ENCODE measurements at regions not wholly inside any gene's neighbourhood (a gene's known extent, or its start where the extent isn't known, plus 50 kb on each side); places are given as distances from the start of the nearest gene placed in this dataset.

GRCh38 chr10:44849936-44850335 is 61.2 kb upstream of the TMEM72 start:
- no peak for ATAC-seq
- TF ChIP-seq TCF4 (CRISPR knock-in tag; IDR thresholded peaks at IDR 0.05; ENCODE audit: borderline replicate concordance) (no peak), ARNTL (CRISPR knock-in tag; IDR thresholded peaks at IDR 0.05; ENCODE audit: borderline replicate concordance, low read depth) (no peak), TOX (CRISPR knock-in tag; IDR thresholded peaks at IDR 0.05; ENCODE audit: borderline replicate concordance) (no peak), ESRRG (CRISPR knock-in tag; IDR thresholded peaks at IDR 0.05) (no peak), ZFP3 (CRISPR knock-in tag; IDR thresholded peaks at IDR 0.05) (no peak), OSR1 (CRISPR knock-in tag; IDR thresholded peaks at IDR 0.05) (no peak), ZFP30 (CRISPR knock-in tag; IDR thresholded peaks at IDR 0.05) (no peak), BACH2 (CRISPR knock-in tag; IDR thresholded peaks at IDR 0.05; ENCODE audit: borderline replicate concordance) (no peak), CSRNP3 (CRISPR knock-in tag; IDR thresholded peaks at IDR 0.05) (no peak), ZNF70 (CRISPR knock-in tag; IDR thresholded peaks at IDR 0.05) (no peak), PPARA (CRISPR knock-in tag; IDR thresholded peaks at IDR 0.05; ENCODE audit: borderline replicate concordance) (no peak), ISL1 (CRISPR knock-in tag; IDR thresholded peaks at IDR 0.05) (no peak), GLIS3 (CRISPR knock-in tag; IDR thresholded peaks at IDR 0.05) (no peak), ZC3H10 (CRISPR knock-in tag; IDR thresholded peaks at IDR 0.05) (no peak)
- TF ChIP-seq, protein P1, sequence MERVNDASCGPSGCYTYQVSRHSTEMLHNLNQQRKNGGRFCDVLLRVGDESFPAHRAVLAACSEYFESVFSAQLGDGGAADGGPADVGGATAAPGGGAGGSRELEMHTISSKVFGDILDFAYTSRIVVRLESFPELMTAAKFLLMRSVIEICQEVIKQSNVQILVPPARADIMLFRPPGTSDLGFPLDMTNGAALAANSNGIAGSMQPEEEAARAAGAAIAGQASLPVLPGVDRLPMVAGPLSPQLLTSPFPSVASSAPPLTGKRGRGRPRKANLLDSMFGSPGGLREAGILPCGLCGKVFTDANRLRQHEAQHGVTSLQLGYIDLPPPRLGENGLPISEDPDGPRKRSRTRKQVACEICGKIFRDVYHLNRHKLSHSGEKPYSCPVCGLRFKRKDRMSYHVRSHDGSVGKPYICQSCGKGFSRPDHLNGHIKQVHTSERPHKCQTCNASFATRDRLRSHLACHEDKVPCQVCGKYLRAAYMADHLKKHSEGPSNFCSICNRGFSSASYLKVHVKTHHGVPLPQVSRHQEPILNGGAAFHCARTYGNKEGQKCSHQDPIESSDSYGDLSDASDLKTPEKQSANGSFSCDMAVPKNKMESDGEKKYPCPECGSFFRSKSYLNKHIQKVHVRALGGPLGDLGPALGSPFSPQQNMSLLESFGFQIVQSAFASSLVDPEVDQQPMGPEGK (CRISPR knock-in tag; IDR thresholded peaks at IDR 0.05; ENCODE audit: borderline replicate concordance): no peak
- TF ChIP-seq, protein P2, sequence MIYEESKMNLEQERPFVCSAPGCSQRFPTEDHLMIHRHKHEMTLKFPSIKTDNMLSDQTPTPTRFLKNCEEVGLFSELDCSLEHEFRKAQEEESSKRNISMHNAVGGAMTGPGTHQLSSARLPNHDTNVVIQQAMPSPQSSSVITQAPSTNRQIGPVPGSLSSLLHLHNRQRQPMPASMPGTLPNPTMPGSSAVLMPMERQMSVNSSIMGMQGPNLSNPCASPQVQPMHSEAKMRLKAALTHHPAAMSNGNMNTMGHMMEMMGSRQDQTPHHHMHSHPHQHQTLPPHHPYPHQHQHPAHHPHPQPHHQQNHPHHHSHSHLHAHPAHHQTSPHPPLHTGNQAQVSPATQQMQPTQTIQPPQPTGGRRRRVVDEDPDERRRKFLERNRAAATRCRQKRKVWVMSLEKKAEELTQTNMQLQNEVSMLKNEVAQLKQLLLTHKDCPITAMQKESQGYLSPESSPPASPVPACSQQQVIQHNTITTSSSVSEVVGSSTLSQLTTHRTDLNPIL (CRISPR knock-in tag; IDR thresholded peaks at IDR 0.05; ENCODE audit: low read depth): no peak
- TF ChIP-seq, protein P3, sequence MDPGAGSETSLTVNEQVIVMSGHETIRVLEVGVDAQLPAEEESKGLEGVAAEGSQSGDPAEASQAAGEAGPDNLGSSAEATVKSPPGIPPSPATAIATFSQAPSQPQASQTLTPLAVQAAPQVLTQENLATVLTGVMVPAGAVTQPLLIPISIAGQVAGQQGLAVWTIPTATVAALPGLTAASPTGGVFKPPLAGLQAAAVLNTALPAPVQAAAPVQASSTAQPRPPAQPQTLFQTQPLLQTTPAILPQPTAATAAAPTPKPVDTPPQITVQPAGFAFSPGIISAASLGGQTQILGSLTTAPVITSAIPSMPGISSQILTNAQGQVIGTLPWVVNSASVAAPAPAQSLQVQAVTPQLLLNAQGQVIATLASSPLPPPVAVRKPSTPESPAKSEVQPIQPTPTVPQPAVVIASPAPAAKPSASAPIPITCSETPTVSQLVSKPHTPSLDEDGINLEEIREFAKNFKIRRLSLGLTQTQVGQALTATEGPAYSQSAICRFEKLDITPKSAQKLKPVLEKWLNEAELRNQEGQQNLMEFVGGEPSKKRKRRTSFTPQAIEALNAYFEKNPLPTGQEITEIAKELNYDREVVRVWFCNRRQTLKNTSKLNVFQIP (CRISPR knock-in tag; IDR thresholded peaks at IDR 0.05; ENCODE audit: borderline replicate concordance, low read depth): no peak

- TF ChIP-seq BACH2 (CRISPR knock-in tag; IDR thresholded peaks at IDR 0.05; ENCODE audit: borderline replicate concordance) (no peak), ZC3H10 (CRISPR knock-in tag; IDR thresholded peaks at IDR 0.05) (no peak), PPARA (CRISPR knock-in tag; IDR thresholded peaks at IDR 0.05; ENCODE audit: borderline replicate concordance) (no peak), ZFP3 (CRISPR knock-in tag; IDR thresholded peaks at IDR 0.05) (no peak), RARB (CRISPR knock-in tag; IDR thresholded peaks at IDR 0.05) (no peak), ARNTL (CRISPR knock-in tag; IDR thresholded peaks at IDR 0.05; ENCODE audit: borderline replicate concordance, low read depth) (no peak)
- TF ChIP-seq, protein P1 (CRISPR knock-in tag; IDR thresholded peaks at IDR 0.05; ENCODE audit: borderline replicate concordance): no peak
- ATAC-seq: no peak
Measured at GRCh38 chr10:44850356-44850934, 60.7 kb upstream of the TMEM72 start.

GRCh38 chr10:44851413-44851812 is 59.7 kb upstream of the TMEM72 start:
- TF ChIP-seq CSRNP3 (CRISPR knock-in tag; IDR thresholded peaks at IDR 0.05) (no peak), TCF4 (CRISPR knock-in tag; IDR thresholded peaks at IDR 0.05; ENCODE audit: borderline replicate concordance) (no peak), TOX (CRISPR knock-in tag; IDR thresholded peaks at IDR 0.05; ENCODE audit: borderline replicate concordance) (no peak), ZFP3 (CRISPR knock-in tag; IDR thresholded peaks at IDR 0.05) (no peak)
- TF ChIP-seq, protein P3 (CRISPR knock-in tag; IDR thresholded peaks at IDR 0.05; ENCODE audit: borderline replicate concordance, low read depth): no peak

More at GRCh38 chr10:44851413-44851812, 59.7 kb upstream of the TMEM72 start:
- ATAC-seq: no peak

All from SK-N-SH treated with all-trans-retinoic acid at 6 μM for 48 hours (cell line).